Endothelial cell of umbilical vein (primary cell): ENCODE measurements at regions not wholly inside any gene's neighbourhood (a gene's known extent, or its start where the extent isn't known, plus 50 kb on each side); places are given as distances from the start of the nearest gene placed in this dataset.

ENCODE experiments used
- CTCF ChIP-seq, 2 donors: IDR thresholded peaks; 1 replicate in 1 of 2; 2 replicates in 1 of 2; pipeline ENCODE4 v1.5.1; 2011; ENCODE audit warnings: low read length in 2 of 2, mild to moderate bottlenecking in 2 of 2, moderate library complexity in 2 of 2, control low read depth in 1 of 2, inconsistent platforms in 1 of 2, low read depth in 1 of 2; ENCODE audit not compliant: insufficient read depth in 1 of 2; ENCODE audit errors: extremely low read depth in 1 of 2
- GATA2 ChIP-seq: IDR thresholded peaks from 2 replicates; pipeline ENCODE4 v1.7.0; 2011; ENCODE audit warnings: low read depth, mild to moderate bottlenecking, moderate library complexity, mixed read lengths, low read length; ENCODE audit not compliant: insufficient read length, insufficient read depth
- POLR2A ChIP-seq: IDR thresholded peaks from 2 replicates; pipeline ENCODE4 v1.6.1; 2012; ENCODE audit warnings: low read depth, mild to moderate bottlenecking, control low read depth, low read length
- POLR2AphosphoS5 ChIP-seq: IDR thresholded peaks from 2 replicates; pipeline ENCODE4 v1.6.1; 2012; ENCODE audit warnings: low read depth, mild to moderate bottlenecking, control low read depth, low read length, moderate library complexity; ENCODE audit not compliant: insufficient read depth

GRCh38 chr6:142693441-142693840 is 251.5 kb downstream of the HIVEP2 start:
- TF ChIP-seq CTCF (IDR thresholded peaks at IDR 0.05; ENCODE audit: extremely low read depth in 1 of 2, insufficient read depth in 1 of 2, low read depth in 1 of 2, low read length in 2 of 2) (no peak), POLR2A (no peak), POLR2AphosphoS5 (no peak), GATA2 (no peak)
